ENCODE measurements at regions not wholly inside any gene's neighbourhood (a gene's known extent, or its start where the extent isn't known, plus 50 kb on each side); places are given as distances from the start of the nearest gene placed in this dataset.

GRCh38 chr7:94228223-94228622 lies 166.5 kb upstream of the COL1A2 start:
- no peak for DNase-seq

- DNase-seq, result no peak
Observed at GRCh38 chr7:94228678-94229077, 166.0 kb upstream of the COL1A2 start.

GRCh38 chr7:94231305-94231704 lies 163.4 kb upstream of the COL1A2 start:
- no peak for DNase-seq

GRCh38 chr7:94236960-94237359 lies 157.7 kb upstream of the COL1A2 start:
- DNase-seq, result no peak

- DNase-seq, result no peak
Observed at GRCh38 chr7:94237417-94237816, 157.3 kb upstream of the COL1A2 start.

- DNase-seq, result no peak
Observed at GRCh38 chr7:94239661-94240234, 154.9 kb upstream of the COL1A2 start.

- DNase-seq, result no peak
Observed at GRCh38 chr7:94240902-94241301, 153.8 kb upstream of the COL1A2 start.

- DNase-seq, result no peak
Observed at GRCh38 chr7:94241402-94241925, 153.2 kb upstream of the COL1A2 start.

- DNase-seq, result no peak
Observed at GRCh38 chr7:94243066-94243711, 151.5 kb upstream of the COL1A2 start.

- DNase-seq, result no peak
Observed at GRCh38 chr7:94244760-94245159, 149.9 kb upstream of the COL1A2 start.

- DNase-seq, result no peak
Observed at GRCh38 chr7:94245500-94245899, 149.2 kb upstream of the COL1A2 start.

GRCh38 chr7:94247970-94248369 lies 146.7 kb upstream of the COL1A2 start:
- DNase-seq, result no peak

GRCh38 chr7:94249631-94250030 lies 145.1 kb upstream of the COL1A2 start:
- no peak for DNase-seq

- DNase-seq, result no peak
Observed at GRCh38 chr7:94250124-94250523, 144.6 kb upstream of the COL1A2 start.

GRCh38 chr7:94250987-94251386 lies 143.7 kb upstream of the COL1A2 start:
- no peak for DNase-seq

- DNase-seq, result no peak
Observed at GRCh38 chr7:94252124-94252523, 142.6 kb upstream of the COL1A2 start.

- no peak for DNase-seq
Observed at GRCh38 chr7:94252971-94253370, 141.7 kb upstream of the COL1A2 start.

- no peak for DNase-seq
Observed at GRCh38 chr7:94253686-94254085, 141.0 kb upstream of the COL1A2 start.

GRCh38 chr7:94258418-94259300 lies 136.0 kb upstream of the COL1A2 start:
- DNase-seq, result no peak

- DNase-seq, result no peak
Observed at GRCh38 chr7:94261067-94261466, 133.6 kb upstream of the COL1A2 start.

- DNase-seq, result no peak
Observed at GRCh38 chr7:94264756-94265155, 129.9 kb upstream of the COL1A2 start.

GRCh38 chr7:94265456-94265855 lies 129.2 kb upstream of the COL1A2 start:
- DNase-seq, result no peak

Measured in anterior cingulate cortex (tissue), 58 donors.